SK-N-SH (cell line): ENCODE measurements at regions not wholly inside any gene's neighbourhood (a gene's known extent, or its start where the extent isn't known, plus 50 kb on each side); places are given as distances from the start of the nearest gene placed in this dataset.

Source experiments
- EZH2phosphoT487 ChIP-seq: fragments of 200-600 bp; sonication (generic); IDR thresholded peaks from 2 replicates; pipeline ENCODE4 v1.6.1; 2017; ENCODE audit warnings: low read depth, mixed run types, mild to moderate bottlenecking, antibody characterized with exemption, moderate library complexity, borderline replicate concordance
- RXRA ChIP-seq: IDR thresholded peaks from 2 replicates; pipeline ENCODE4 v1.4.0; 2012; ENCODE audit warnings: low read depth, mild to moderate bottlenecking, borderline replicate concordance

DNA sequence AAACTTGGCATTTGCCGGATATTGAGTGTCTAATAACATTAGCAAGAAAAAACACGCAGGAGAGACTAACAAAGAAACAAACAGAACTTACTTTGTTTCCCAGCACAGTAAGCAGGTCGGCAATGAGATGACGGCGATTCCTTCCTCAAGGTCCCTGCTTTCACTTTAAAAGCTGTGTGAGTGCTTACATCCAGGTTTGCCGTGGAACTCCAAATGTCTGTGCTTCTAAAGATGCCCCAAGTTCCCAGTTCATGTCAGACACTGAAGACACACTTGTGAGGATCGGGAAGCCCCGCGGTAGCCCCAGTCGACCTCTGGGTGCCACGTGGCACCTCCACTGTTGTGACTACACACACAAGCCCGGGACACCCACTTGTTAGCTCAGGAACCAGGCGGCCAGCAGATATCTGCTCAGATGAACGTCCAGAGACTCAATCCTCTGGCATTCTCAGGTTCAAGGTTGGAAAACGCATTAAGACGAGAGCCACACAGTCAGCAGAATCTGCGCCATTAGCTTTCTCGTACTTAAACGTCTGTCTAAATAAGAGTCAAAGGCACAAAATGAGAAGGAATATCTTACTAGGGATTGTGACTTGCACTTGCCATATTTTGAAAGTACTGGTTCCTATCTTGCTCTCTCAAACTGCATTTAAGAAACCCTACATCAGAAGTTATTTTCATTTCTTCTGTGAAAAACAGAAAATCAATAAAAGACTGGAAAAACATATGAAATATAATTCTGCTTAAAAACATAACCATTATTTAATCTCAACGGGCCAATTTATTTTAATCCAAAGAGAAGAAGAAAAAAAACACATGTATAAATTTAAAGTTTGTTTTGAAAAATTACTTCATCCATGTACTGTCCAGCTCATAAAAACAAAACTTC is 207.6 kb upstream of the KLF14 start:
- TF ChIP-seq EZH2phosphoT487 (no peak), RXRA (no peak)
